ENCODE measurements at regions not wholly inside any gene's neighbourhood (a gene's known extent, or its start where the extent isn't known, plus 50 kb on each side); places are given as distances from the start of the nearest gene placed in this dataset.

DNA sequence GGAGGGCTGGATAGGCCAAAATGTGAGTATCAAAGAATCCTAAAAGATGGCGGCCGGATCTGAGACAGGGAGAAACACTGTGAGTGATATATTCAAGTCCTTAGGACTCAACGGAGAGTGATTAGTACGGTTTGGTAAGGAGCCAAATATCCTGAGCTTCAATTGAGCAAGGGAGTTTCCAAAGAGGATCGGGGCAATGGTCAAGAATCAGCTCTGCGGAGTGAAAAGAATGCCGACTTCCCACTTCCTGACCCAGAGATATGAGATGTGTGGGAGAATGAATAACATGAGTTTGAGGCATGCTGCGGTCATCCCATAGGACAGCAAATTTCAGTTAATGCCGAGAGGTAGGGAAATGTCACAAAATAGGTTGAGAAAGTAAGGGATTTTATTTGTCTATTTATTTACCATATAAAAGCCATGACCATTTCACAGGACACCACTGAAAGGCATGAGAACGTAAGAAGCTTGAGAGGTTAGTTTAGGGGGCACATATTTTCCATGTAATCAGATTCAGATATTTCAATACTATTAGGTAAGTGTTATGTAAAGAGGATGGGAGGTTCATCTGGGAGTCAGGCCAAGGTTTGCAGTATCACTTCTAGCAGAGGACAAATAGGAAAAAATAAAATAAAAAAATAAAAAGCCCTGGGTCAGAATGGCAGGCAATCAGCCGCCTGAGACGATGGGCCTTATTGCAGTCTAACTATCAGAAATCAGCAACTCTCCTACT lies 165.6 kb downstream of the HGF start:
- no peaks in the 10 kb centered on the region for H3K27me3 ChIP-seq
- no peaks in the 10 kb centered on the region for H3K36me3 ChIP-seq
- no peak overlapping the region for H3K27ac ChIP-seq
- TF ChIP-seq POLR2AphosphoS5 (IDR thresholded peaks at IDR 0.05; ENCODE audit: insufficient read depth in 1 of 2, low read depth in 1 of 2) (no peak), POLR2A (IDR thresholded peaks at IDR 0.05) (no peak)
- TF ChIP-seq, protein P1, sequence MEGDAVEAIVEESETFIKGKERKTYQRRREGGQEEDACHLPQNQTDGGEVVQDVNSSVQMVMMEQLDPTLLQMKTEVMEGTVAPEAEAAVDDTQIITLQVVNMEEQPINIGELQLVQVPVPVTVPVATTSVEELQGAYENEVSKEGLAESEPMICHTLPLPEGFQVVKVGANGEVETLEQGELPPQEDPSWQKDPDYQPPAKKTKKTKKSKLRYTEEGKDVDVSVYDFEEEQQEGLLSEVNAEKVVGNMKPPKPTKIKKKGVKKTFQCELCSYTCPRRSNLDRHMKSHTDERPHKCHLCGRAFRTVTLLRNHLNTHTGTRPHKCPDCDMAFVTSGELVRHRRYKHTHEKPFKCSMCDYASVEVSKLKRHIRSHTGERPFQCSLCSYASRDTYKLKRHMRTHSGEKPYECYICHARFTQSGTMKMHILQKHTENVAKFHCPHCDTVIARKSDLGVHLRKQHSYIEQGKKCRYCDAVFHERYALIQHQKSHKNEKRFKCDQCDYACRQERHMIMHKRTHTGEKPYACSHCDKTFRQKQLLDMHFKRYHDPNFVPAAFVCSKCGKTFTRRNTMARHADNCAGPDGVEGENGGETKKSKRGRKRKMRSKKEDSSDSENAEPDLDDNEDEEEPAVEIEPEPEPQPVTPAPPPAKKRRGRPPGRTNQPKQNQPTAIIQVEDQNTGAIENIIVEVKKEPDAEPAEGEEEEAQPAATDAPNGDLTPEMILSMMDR (IDR thresholded peaks at IDR 0.05), result no peak
- intact Hi-C loops (cut with DNase I), result no loop called here
- H3K9me3 ChIP-seq, result no peaks in the 10 kb centered on the region
- no peak overlapping the region for H3K4me3 ChIP-seq
- no peaks in the 10 kb centered on the region for H3K4me1 ChIP-seq
- DNase-seq (ENCODE audit: extremely low spot score in 2 of 2), result no peak

GRCh38 chr7:81600608-81601007 lies 169.2 kb downstream of the HGF start:
- DNase-seq (ENCODE audit: extremely low spot score in 2 of 2), result no peak
- TF ChIP-seq POLR2AphosphoS5 (IDR thresholded peaks at IDR 0.05; ENCODE audit: insufficient read depth in 1 of 2, low read depth in 1 of 2) (no peak), POLR2A (IDR thresholded peaks at IDR 0.05) (no peak)
- TF ChIP-seq, protein P1 (IDR thresholded peaks at IDR 0.05), result no peak
- H3K4me3 ChIP-seq, result no peak overlapping the region
- intact Hi-C loops (cut with DNase I), result no loop called here
- no peaks in the 10 kb centered on the region for H3K9me3 ChIP-seq
- no peaks in the 10 kb centered on the region for H3K36me3 ChIP-seq
- no peaks in the 10 kb centered on the region for H3K4me1 ChIP-seq
- no peak overlapping the region for H3K27ac ChIP-seq
- no peaks in the 10 kb centered on the region for H3K27me3 ChIP-seq

GRCh38 chr7:81598951-81599350 lies 170.9 kb downstream of the HGF start:
- H3K27me3 ChIP-seq, result no peaks in the 10 kb centered on the region
- DNase-seq (ENCODE audit: extremely low spot score in 2 of 2), result no peak
- intact Hi-C loops (cut with DNase I), result no loop called here
- no peaks in the 10 kb centered on the region for H3K36me3 ChIP-seq
- H3K9me3 ChIP-seq, result no peaks in the 10 kb centered on the region
- H3K4me1 ChIP-seq, result no peaks in the 10 kb centered on the region
- no peak overlapping the region for H3K27ac ChIP-seq
- TF ChIP-seq POLR2AphosphoS5 (IDR thresholded peaks at IDR 0.05; ENCODE audit: insufficient read depth in 1 of 2, low read depth in 1 of 2) (no peak), POLR2A (IDR thresholded peaks at IDR 0.05) (no peak)
- TF ChIP-seq, protein P1 (IDR thresholded peaks at IDR 0.05), result no peak
- H3K4me3 ChIP-seq, result no peak overlapping the region

GRCh38 chr7:81594767-81595166 lies 175.1 kb downstream of the HGF start:
- intact Hi-C loops (cut with DNase I), result no loop called here
- TF ChIP-seq, protein P1 (IDR thresholded peaks at IDR 0.05), result no peak
- TF ChIP-seq POLR2A (IDR thresholded peaks at IDR 0.05) (no peak), POLR2AphosphoS5 (IDR thresholded peaks at IDR 0.05; ENCODE audit: insufficient read depth in 1 of 2, low read depth in 1 of 2) (no peak)
- Histone ChIP-seq H3K4me3 (no peak overlapping the region), H3K9me3 (no peaks in the 10 kb centered on the region), H3K27ac (no peak overlapping the region), H3K36me3 (no peaks in the 10 kb centered on the region), H3K27me3 (no peaks in the 10 kb centered on the region), H3K4me1 (no peaks in the 10 kb centered on the region)
- no peak for DNase-seq (ENCODE audit: extremely low spot score in 2 of 2)

DNA sequence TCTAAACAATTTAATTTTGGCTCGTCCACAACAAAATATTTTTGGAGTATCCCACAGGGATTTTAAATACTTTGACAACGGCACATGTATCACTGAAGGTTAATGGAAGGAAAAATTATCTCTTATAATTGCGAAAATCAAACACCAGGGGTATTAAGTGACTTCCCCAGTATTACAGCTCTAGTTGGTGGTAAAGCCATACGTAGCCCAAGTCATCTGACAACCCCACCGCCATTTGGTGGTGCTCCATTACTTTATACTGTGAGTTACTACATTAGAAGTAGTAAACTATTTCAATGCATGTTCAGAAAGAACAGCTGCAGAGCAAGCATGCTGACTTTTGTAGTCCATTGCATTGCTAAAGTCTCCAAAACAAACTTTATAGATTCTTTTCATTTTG lies 179.7 kb downstream of the HGF start:
- no peak for DNase-seq (ENCODE audit: extremely low spot score in 2 of 2)
- no peaks in the 10 kb centered on the region for H3K9me3 ChIP-seq
- TF ChIP-seq, protein P1 (IDR thresholded peaks at IDR 0.05), result no peak
- TF ChIP-seq POLR2AphosphoS5 (IDR thresholded peaks at IDR 0.05; ENCODE audit: insufficient read depth in 1 of 2, low read depth in 1 of 2), result no peak
- TF ChIP-seq POLR2A (IDR thresholded peaks at IDR 0.05), result no peak
- intact Hi-C loops (cut with DNase I), result no loop called here
- no peaks in the 10 kb centered on the region for H3K27me3 ChIP-seq
- no peak overlapping the region for H3K4me3 ChIP-seq
- H3K27ac ChIP-seq, result no peak overlapping the region
- H3K36me3 ChIP-seq, result no peaks in the 10 kb centered on the region
- H3K4me1 ChIP-seq, result no peaks in the 10 kb centered on the region
